Stimulated activated CD8-positive, alpha-beta memory T cell treated with anti-CD3 and anti-CD28 coated beads, Interleukin-2, amount 100 ng/mL, for 1 hour (primary cell): ENCODE measurements at regions not wholly inside any gene's neighbourhood (a gene's known extent, or its start where the extent isn't known, plus 50 kb on each side); places are given as distances from the start of the nearest gene placed in this dataset.
"Not testable (repeated sequence)": the region's sequence is repeated elsewhere in the genome, so short reads cannot be mapped to it uniquely, and the experiment has no call there.

ENCODE experiments used
- DNase-seq, 2 donors: peaks; one replicate each; pipeline ENCODE4 v3.0.0-alpha.2; 2020; ENCODE audit warnings: low read depth in 2 of 2

DNA sequence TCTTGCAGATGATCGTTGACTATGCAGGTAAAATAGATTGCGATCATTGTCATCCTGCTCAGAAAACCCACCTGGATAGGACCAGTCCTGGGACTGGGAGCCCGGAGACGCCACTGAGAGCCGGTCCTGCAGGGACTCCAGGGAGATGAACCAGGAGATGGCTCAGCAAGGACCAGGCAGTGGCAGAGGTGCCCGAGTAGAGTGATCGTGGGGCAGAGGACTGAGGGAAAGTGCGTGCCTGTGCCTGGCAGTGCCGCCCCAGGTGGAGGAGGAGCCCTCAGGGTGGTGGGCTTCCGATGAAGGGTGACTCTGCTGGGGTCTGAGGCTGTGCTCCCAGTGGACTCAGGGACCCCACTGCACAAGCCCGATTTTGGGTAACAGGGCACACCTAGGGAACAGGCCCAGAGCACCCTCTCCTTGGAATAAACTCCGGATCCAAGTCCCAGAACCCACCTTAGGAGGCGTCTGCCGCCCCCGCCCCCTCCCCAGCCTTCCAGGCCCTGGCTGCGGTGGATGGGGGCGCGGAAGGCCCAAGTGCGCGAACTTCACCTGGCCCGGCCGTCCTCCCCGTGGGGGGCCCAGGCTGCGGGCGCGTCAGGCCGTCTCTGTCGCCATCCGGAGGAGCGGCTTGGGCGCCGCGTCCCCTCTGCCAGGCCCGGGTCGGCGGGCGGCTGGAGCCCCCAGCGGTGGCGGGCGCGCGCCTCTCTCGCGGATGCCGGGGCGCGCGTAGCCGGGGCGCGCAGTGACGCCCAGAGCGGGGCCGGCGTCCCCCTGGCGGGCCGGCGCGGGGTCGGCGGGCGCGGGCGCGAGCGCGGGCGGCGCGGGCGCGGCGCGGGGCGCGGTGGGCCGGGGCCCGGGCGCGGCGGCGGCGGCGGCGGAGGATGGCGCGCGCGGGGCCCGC, 1338.8 kb downstream of the BRD1 start:
- no peak for DNase-seq

- no peak for DNase-seq
These were observed 1339.5 kb downstream of the BRD1 start for GRCh38 chr22:48488149-48488551.

- DNase-seq: no peak
These were observed 1341.1 kb downstream of the BRD1 start for GRCh38 chr22:48486558-48486957.

- no peak for DNase-seq
These were observed 1341.5 kb downstream of the BRD1 start for GRCh38 chr22:48486134-48486532.

DNA sequence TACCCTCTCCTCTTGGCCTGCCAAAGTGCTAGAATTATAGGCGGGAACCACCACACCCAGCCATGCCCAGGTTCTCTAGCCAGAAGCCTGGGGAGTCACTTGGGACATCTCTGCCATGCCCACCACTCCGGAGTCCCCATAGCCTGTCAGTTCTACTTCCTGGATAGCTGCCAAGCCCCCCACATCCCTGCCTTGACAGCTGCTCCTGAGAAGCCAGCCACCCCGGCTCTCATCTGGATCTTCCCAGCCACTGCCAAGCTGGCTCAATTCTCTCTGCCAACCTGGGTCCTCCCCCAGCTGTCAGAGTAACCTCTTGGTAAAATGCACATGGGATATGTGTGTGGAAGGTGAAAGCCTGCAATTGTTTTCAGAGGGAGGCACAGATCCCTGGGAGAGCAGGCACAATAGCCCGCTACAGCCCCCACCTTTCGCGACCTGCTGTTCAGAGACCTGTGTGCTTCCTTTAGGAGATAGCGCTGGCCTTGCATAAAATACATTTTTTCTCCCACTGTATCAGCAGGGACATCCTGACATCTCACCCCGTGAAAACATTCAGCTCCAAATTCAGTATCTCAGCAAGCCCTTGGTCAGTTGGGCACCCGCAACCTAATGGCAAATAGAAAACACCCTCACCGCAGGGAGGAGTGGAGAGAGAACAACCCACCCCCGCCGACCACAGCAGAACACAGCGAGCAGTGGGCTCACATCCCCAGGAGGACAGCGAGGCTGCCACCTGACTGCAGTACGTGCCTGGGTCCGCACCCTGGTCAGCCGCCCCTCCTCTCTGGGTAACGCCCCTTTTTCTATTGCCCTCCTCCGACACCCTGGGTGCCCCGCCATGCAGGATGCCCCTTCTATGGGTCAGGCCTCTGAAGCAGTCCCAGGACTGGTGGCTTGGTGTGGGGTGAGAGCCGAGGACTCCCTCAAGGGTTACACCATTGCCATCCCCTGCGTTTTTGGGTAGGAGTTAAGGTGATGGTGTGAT, 1342.2 kb downstream of the BRD1 start:
- no peak for DNase-seq

DNA sequence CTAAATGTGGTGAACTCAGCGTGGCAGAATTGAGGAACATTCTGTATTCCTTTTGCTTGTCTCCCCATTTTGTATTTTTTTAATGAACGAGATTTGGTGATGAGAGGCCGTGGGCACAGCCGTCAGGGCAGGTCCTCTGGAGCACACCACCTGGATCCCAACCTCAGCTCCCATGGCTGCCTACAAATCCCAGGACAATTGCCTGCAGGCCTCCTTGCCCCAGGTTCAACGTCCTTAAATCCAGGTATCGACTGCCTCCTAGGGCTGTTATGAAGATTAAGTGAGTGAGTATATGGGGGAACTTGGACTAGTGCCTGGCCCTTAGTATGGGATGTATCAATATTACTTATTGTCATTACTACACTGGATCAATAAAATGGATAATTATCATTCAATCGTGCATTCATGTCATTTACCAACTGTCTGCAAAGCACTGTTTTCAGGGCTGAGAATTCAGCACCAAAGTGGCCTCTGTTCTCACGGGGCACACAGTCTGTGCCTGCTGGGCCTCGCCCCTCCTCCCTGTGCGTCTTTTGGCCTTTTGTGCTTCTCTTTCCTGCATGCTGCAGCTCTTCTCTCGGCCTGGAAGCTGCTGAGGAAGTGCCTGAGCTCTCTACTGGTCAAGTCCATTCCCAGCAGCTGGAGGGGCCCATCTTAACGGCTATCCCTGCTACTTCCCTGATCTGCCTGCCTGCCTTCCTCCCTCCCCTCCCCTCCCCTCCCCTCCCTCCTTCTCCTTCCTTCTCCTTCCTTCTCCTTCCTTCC, 1343.7 kb downstream of the BRD1 start:
- no peak for DNase-seq

- no peak for DNase-seq
These were observed 1344.9 kb downstream of the BRD1 start for GRCh38 chr22:48482771-48483170.

GRCh38 chr22:48482198-48482597, 1345.5 kb downstream of the BRD1 start:
- not testable (repeated sequence) for DNase-seq

- no peak for DNase-seq
These were observed 1345.9 kb downstream of the BRD1 start for GRCh38 chr22:48481748-48482147.

- DNase-seq: no peak
These were observed 1349.0 kb downstream of the BRD1 start for GRCh38 chr22:48478529-48479265.

DNA sequence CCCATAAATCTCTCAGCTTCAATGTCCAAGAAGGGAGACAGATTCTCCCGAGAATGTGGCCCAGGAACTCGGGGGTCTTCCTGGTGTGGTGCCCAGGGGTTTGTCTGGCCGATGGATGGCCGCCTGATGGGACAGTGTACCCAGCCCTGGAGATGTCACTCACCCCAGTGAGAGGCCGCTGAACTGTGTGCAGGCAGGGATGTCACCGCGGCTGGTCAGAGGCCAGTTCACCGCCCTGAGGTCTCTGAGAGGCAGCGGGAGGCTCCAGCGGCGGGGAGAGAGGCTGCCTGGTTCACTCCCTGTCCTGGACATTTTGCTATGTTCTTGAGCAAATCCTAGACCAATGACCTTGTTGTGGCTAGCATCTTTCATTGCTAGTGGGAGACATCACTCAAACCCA, 1349.5 kb downstream of the BRD1 start:
- no peak for DNase-seq

- DNase-seq: no peak
These were observed 1350.5 kb downstream of the BRD1 start for GRCh38 chr22:48477031-48477721.

DNA sequence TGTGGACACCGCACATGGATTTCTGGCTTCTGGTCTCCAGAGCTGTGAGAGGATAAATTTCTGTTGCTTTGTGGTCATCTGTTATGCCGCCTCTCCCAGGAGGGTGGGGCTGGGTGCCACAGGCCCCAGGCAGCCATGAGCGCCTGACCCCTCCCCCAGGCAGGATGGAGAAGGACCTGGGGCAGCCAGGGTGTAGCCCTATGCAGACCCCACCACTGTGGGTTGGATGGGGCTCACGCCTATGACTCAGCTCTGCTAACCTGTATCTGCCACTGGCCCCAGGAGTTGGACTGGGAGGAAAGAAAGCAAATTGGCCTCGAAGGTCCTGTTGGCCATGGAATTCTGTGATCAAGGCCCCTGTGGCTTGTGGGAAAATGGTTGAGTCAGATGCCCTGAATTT, 1351.1 kb downstream of the BRD1 start:
- no peak for DNase-seq

DNA sequence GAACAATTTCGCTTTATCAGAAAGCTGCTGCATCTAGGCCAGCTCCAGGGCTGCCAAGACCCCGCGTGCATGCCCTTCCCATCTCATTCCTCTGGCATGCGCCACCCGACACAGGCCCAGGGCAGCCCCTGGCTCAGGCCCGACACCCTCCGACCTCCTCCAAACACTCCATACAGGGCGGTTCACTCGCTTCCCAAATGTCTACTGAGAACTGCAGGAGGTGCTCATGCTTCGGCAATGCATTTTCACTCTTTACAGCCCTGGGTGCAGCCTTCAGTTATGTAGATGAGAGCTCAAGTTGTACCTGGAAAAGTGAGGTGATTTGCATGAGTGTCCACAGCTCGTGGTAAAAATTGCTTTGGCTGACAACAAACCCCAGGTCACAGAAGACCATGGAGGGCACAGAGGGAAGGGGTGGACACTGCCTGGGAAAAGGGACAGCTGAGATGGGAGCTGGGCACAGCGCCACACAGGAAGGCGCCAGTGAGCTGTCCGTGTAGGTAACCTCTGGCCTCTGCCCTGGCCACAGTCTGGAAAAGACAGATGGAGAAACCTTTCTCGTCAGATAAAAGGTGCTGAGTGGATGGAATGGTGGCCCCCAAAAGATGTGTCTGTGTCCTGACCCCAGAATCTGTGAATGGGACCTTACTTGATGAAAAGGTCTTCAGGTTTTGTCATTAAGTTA, 1351.9 kb downstream of the BRD1 start:
- DNase-seq: no peak

- no peak for DNase-seq
These were observed 1352.8 kb downstream of the BRD1 start for GRCh38 chr22:48474881-48475280.

- DNase-seq: no peak
These were observed 1354.5 kb downstream of the BRD1 start for GRCh38 chr22:48473202-48473601.

DNA sequence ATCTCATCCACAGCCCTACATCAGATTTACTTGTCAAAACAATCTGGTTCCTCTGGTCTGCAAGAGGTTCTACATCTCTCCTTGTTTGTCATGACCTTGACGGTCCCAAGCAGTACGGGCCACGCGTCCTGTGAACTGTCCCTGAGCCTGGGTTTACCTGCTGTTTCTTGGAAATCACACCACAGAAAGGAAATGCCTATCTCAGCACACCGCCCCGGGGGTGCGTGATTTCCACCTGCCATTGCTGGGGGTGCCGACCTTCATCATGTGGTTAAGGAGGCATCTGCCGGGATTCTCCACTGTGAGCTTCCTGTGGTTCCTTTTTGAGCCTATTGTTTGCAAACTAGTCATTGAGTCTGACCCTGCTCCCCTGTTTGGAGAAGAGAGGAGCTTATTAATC, 1363.4 kb downstream of the BRD1 start:
- DNase-seq: no peak

- no peak for DNase-seq
These were observed 1367.5 kb downstream of the BRD1 start for GRCh38 chr22:48459859-48460823.

- no peak for DNase-seq
These were observed 1368.4 kb downstream of the BRD1 start for GRCh38 chr22:48459259-48459658.
